ENCODE measurements at regions not wholly inside any gene's neighbourhood (a gene's known extent, or its start where the extent isn't known, plus 50 kb on each side); places are given as distances from the start of the nearest gene placed in this dataset.

DNA sequence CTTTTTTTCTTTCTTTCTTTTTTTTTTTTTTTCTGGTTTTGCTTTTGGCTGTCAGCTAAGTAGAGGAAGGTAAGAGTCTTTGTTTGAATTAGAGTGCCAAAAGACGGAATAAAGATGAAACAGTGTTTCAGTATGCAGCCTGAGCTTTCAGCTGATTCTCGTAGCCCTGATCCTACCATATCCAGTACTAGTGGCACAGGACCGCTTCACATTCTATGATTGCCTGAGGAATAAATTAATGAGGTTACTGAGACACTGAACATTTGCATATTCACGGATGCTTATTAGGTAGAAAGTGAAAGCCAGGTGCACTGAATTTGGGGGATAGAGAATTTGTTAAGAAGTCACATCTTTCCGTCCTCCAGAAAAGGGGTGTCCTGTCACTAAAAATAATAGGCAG lies 421.5 kb upstream of the POU3F3 start:
- H3K4me1 ChIP-seq (ENCODE audit: insufficient read depth, low read length), result no peaks in the 10 kb centered on the region
- Mint-ChIP-seq H3K27me3 (peaks cover 45% of the 10 kb centered on the region), H3K27ac (no peak overlapping the region), H3K36me3 (ENCODE audit: low read depth) (no peaks in the 10 kb centered on the region), H3K9me3 (no peaks in the 10 kb centered on the region), H3K4me1 (ENCODE audit: low read depth) (peaks cover 11% of the 10 kb centered on the region), H3K4me3 (no peak overlapping the region)
- no peak overlapping the region for H3K27ac ChIP-seq (ENCODE audit: low read depth in 1 of 2, low read length in 2 of 2)
- H3K9me3 ChIP-seq (ENCODE audit: control insufficient read depth in 1 of 2, insufficient read depth in 1 of 2, low read length in 2 of 2), result no peaks in the 10 kb centered on the region
- intact Hi-C loops (cut with DNase I, micrococcal nuclease), result no loop called here
- no peak for DNase-seq
- no peaks in the 10 kb centered on the region for H3K36me3 ChIP-seq (ENCODE audit: insufficient read depth, low read length)
- TF ChIP-seq, protein P1, sequence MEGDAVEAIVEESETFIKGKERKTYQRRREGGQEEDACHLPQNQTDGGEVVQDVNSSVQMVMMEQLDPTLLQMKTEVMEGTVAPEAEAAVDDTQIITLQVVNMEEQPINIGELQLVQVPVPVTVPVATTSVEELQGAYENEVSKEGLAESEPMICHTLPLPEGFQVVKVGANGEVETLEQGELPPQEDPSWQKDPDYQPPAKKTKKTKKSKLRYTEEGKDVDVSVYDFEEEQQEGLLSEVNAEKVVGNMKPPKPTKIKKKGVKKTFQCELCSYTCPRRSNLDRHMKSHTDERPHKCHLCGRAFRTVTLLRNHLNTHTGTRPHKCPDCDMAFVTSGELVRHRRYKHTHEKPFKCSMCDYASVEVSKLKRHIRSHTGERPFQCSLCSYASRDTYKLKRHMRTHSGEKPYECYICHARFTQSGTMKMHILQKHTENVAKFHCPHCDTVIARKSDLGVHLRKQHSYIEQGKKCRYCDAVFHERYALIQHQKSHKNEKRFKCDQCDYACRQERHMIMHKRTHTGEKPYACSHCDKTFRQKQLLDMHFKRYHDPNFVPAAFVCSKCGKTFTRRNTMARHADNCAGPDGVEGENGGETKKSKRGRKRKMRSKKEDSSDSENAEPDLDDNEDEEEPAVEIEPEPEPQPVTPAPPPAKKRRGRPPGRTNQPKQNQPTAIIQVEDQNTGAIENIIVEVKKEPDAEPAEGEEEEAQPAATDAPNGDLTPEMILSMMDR (IDR thresholded peaks at IDR 0.05), result no peak
- H3K4me3 ChIP-seq (ENCODE audit: low read length), result no peak overlapping the region
- no peak for ATAC-seq (ENCODE audit: poor library complexity)
- ChIA-PET POLR2A (no interaction called here), CTCF (no interaction called here)
- H3K27me3 ChIP-seq (ENCODE audit: control insufficient read depth in 1 of 2, insufficient read depth in 2 of 2, low read length in 2 of 2), result peaks cover 0 to 3% of the 10 kb centered on the region in 2 experiments

DNA sequence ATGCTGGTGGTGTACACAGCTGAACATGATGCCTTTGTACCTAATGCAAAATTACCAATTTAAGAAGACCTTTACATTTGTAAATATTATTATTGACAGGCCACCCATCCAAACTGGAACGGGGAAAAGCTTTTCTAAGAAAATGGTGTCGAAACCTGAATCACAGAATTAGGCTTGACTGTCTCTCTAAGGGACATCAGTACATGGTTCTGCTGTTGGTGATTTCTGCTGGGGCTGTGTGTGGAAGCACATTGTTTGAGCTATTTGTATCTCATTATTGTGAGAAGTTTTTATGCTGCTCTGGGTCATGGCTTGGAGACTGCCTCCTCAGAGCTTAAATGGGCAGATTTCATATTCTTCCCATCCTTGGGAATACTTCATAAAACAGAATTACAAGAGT lies 420.9 kb upstream of the POU3F3 start:
- intact Hi-C loops (cut with DNase I, micrococcal nuclease), result no loop called here
- Mint-ChIP-seq H3K36me3 (ENCODE audit: low read depth) (no peaks in the 10 kb centered on the region), H3K27me3 (peaks cover 45% of the 10 kb centered on the region), H3K4me3 (no peak overlapping the region), H3K9me3 (no peaks in the 10 kb centered on the region), H3K4me1 (ENCODE audit: low read depth) (peaks cover 11% of the 10 kb centered on the region), H3K27ac (no peak overlapping the region)
- TF ChIP-seq, protein P1 (IDR thresholded peaks at IDR 0.05), result no peak
- Histone ChIP-seq H3K27ac (ENCODE audit: low read depth in 1 of 2, low read length in 2 of 2) (no peak overlapping the region), H3K9me3 (ENCODE audit: control insufficient read depth in 1 of 2, insufficient read depth in 1 of 2, low read length in 2 of 2) (no peaks in the 10 kb centered on the region), H3K36me3 (ENCODE audit: insufficient read depth, low read length) (no peaks in the 10 kb centered on the region), H3K27me3 (ENCODE audit: control insufficient read depth in 1 of 2, insufficient read depth in 2 of 2, low read length in 2 of 2) (peaks cover 0 to 3% of the 10 kb centered on the region in 2 experiments), H3K4me1 (ENCODE audit: insufficient read depth, low read length) (no peaks in the 10 kb centered on the region), H3K4me3 (ENCODE audit: low read length) (no peak overlapping the region)
- DNase-seq, result no peak
- no peak for ATAC-seq (ENCODE audit: poor library complexity)
- ChIA-PET POLR2A (no interaction called here), CTCF (no interaction called here)

DNA sequence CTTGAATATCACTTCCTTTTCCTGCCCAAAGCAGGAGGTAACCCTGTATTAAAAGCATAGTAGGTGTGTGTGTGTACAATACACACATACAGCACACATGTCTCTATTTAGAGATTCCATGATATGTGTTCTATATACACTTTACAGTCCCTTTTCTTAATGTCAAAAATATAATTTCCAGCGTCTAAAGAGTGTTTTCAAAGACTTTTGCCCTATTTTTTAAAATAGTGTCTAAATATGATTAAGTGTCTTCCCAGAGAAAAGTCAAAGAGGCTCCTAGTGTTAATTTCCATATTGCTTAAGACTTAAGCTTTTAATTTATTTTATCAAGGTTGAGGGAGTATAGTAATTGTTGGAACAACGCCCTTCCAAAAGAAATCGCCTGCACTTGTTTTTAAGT lies 420.3 kb upstream of the POU3F3 start:
- Histone ChIP-seq H3K36me3 (ENCODE audit: insufficient read depth, low read length) (no peaks in the 10 kb centered on the region), H3K4me3 (ENCODE audit: low read length) (no peak overlapping the region), H3K27ac (ENCODE audit: low read depth in 1 of 2, low read length in 2 of 2) (no peak overlapping the region), H3K9me3 (ENCODE audit: control insufficient read depth in 1 of 2, insufficient read depth in 1 of 2, low read length in 2 of 2) (no peaks in the 10 kb centered on the region), H3K27me3 (ENCODE audit: control insufficient read depth in 1 of 2, insufficient read depth in 2 of 2, low read length in 2 of 2) (peaks cover 0 to 3% of the 10 kb centered on the region in 2 experiments), H3K4me1 (ENCODE audit: insufficient read depth, low read length) (no peaks in the 10 kb centered on the region)
- H3K27me3 Mint-ChIP-seq, result peaks cover 45% of the 10 kb centered on the region
- TF ChIP-seq, protein P1 (IDR thresholded peaks at IDR 0.05), result no peak
- no peak for ATAC-seq (ENCODE audit: poor library complexity)
- no peaks in the 10 kb centered on the region for H3K36me3 Mint-ChIP-seq (ENCODE audit: low read depth)
- no peak overlapping the region for H3K4me3 Mint-ChIP-seq
- ChIA-PET POLR2A (interaction anchor here (0.9 kb wide), 1 partner anchor 15 kb away, joined by 3 read pairs; no protein-coding TSS in a partner anchor), CTCF (no interaction called here)
- no peak for DNase-seq
- no peaks in the 10 kb centered on the region for H3K9me3 Mint-ChIP-seq
- H3K27ac Mint-ChIP-seq, result no peak overlapping the region
- intact Hi-C loops (cut with DNase I, micrococcal nuclease), result no loop called here
- peaks cover 11% of the 10 kb centered on the region for H3K4me1 Mint-ChIP-seq (ENCODE audit: low read depth)
